HEK293T (cell line): ENCODE measurements at regions not wholly inside any gene's neighbourhood (a gene's known extent, or its start where the extent isn't known, plus 50 kb on each side); places are given as distances from the start of the nearest gene placed in this dataset.

Experiments used
- BHLHE40 ChIP-seq: fragments of 450-650 bp; IDR thresholded peaks from 2 replicates; pipeline ENCODE4 v1.6.1; 2016; ENCODE audit warnings: mild to moderate bottlenecking, moderate library complexity, borderline replicate concordance
- FOXA1 ChIP-seq: fragments of 450-650 bp; IDR thresholded peaks from 2 replicates; pipeline ENCODE4 v1.6.1; 2016; ENCODE audit warnings: mild to moderate bottlenecking
- FOXM1 ChIP-seq: fragments of 450-650 bp; IDR thresholded peaks from 2 replicates; pipeline ENCODE4 v1.6.1; 2017; ENCODE audit warnings: mild to moderate bottlenecking, borderline replicate concordance
- HDGF ChIP-seq: fragments of 450-650 bp; IDR thresholded peaks from 2 replicates; pipeline ENCODE4 v1.6.1; 2017; ENCODE audit warnings: antibody characterized with exemption, borderline replicate concordance
- SUZ12 ChIP-seq: fragments of 450-650 bp; IDR thresholded peaks from 2 replicates; pipeline ENCODE4 v1.6.1; 2016; ENCODE audit warnings: mild to moderate bottlenecking
- TARDBP ChIP-seq: fragments of 450-650 bp; IDR thresholded peaks from 2 replicates; pipeline ENCODE4 v1.6.1; 2016
- ZNF384 ChIP-seq: fragments of 450-650 bp; IDR thresholded peaks from 2 replicates; pipeline ENCODE4 v1.6.1; 2016
- TF ChIP-seq, protein P1 (sequence below): fragments of 450-650 bp; IDR thresholded peaks from 2 replicates; pipeline ENCODE4 v1.6.1; 2016

DNA sequence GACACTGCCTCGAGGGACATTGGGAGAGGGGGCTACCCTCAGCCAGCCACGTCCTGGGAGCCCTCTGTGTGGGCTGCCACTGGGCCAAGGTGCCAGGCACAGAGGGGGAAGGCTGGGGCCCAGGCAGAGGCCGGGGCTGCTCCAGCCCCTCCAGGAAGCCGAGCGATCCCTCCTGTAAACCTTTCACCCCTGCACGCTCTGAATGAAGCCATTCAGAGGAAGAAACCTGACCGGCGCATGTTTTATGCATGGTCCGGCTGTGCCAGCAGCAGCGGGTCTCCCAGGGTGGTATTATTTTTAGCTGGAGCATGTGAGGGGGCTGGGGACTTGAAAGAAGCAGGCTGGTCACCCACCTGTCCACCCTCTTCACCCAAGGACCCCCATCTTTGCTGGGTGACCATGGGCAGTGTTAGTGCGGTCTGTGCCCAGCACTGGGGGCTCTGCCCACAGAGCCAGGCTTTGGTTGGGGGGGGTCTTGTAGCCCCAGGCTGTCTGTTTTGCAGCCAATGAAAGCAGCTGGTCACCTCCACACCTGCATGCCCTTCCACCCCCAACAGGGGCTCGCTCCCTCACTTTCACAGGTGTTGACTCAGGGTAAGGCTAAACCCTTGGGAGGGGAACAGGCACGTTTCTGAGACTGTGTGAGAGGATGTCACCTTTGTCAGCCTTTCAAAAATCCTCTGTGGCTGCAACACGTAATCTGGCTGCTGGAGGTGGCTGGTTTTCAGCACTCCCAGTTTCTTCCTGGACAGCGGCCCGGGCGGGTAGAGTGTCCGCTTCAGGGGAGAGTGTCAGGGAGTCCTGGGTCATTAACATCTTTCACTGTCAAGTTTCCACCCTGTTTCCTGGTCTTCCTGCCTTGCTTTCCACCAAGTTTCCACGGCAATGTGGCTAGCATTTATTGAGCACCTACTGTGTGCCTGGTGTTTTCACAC, 77.1 kb upstream of the BRD7 start:
- TF ChIP-seq SUZ12 (no peak), TARDBP (no peak), FOXM1 (no peak), HDGF (no peak), FOXA1 (no peak), ZNF384 (no peak), BHLHE40 (no peak)
- TF ChIP-seq, protein P1, sequence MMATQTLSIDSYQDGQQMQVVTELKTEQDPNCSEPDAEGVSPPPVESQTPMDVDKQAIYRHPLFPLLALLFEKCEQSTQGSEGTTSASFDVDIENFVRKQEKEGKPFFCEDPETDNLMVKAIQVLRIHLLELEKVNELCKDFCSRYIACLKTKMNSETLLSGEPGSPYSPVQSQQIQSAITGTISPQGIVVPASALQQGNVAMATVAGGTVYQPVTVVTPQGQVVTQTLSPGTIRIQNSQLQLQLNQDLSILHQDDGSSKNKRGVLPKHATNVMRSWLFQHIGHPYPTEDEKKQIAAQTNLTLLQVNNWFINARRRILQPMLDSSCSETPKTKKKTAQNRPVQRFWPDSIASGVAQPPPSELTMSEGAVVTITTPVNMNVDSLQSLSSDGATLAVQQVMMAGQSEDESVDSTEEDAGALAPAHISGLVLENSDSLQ: no peak
